B cell (primary cell): ENCODE measurements at regions not wholly inside any gene's neighbourhood (a gene's known extent, or its start where the extent isn't known, plus 50 kb on each side); places are given as distances from the start of the nearest gene placed in this dataset.

Source experiments
- ATAC-seq: fragments of 200-7000 bp; cut with Tn5 transposase; one replicate; pipeline ENCODE4 v1.10.0; 2021; ENCODE audit warnings: low read depth, mild to moderate bottlenecking, moderate number of reproducible peaks, moderate library complexity
- CTCF ChIA-PET: fragments of 350-600 bp; sonication (Branson Sonifier 250); formaldehyde crosslinking; loops from one replicate; lab custom pipeline; 2021; ENCODE audit warnings: antibody characterized with exemption, inconsistent platforms; lab: Charles Lee
- POLR2A ChIA-PET: fragments of 350-600 bp; sonication (Branson Sonifier 250); formaldehyde crosslinking; loops from one replicate; lab custom pipeline; 2021; ENCODE audit warnings: antibody characterized with exemption; lab: Charles Lee
- DNase-seq: peaks from one replicate; pipeline ENCODE4 v3.0.0; 2013
- H2AFZ ChIP-seq: 2 replicates; pipeline ENCODE4 v1.6.1; 2012; ENCODE audit warnings: mild to moderate bottlenecking, low read depth, low read length; ENCODE audit not compliant: insufficient read depth, poor library complexity, severe bottlenecking
- H3K27ac ChIP-seq, 2 donors: 1 replicate in 1 of 2; 2 replicates in 1 of 2; pipeline ENCODE4 v1.5.1; 2012 to 2013; ENCODE audit warnings: low read length in 2 of 2, mild to moderate bottlenecking in 2 of 2, moderate library complexity in 1 of 2
- H3K27me3 ChIP-seq, 4 experiments: fragments of 200-600 bp in 1 of 4; sonication (generic) in 1 of 4; replicated peaks in 1 of 4; 1 replicate in 2 of 4; 2 replicates in 2 of 4; pipeline versions ENCODE4 v1.6.1 to v1.7.0; 2013 to 2016; ENCODE audit warnings: low read length in 3 of 4, mild to moderate bottlenecking in 2 of 4, mixed read lengths in 1 of 4, moderate library complexity in 1 of 4; ENCODE audit not compliant: insufficient read depth in 4 of 4, control insufficient read depth in 3 of 4; ENCODE audit errors: control extremely low read depth in 1 of 4
- H3K36me3 ChIP-seq, 2 experiments: replicated peaks in 1 of 2; 1 replicate in 1 of 2; 2 replicates in 1 of 2; pipeline versions ENCODE4 v1.6.1 to v1.7.1; 2013; ENCODE audit warnings: low read length in 1 of 2; ENCODE audit not compliant: insufficient read depth in 2 of 2, control insufficient read depth in 1 of 2; ENCODE audit errors: control extremely low read depth in 1 of 2, extremely low read depth in 1 of 2
- H3K4me1 ChIP-seq, 2 donors: fragments of 200-600 bp in 1 of 2; sonication (generic) in 1 of 2; 1 replicate in 1 of 2; 2 replicates in 1 of 2; pipeline versions ENCODE4 v1.5.1 to v1.6.1; 2013 to 2017; ENCODE audit warnings: low read length in 2 of 2; ENCODE audit not compliant: control insufficient read depth in 2 of 2, insufficient read depth in 2 of 2
- H3K4me2 ChIP-seq: replicated peaks from 2 replicates; pipeline ENCODE3; 2012; ENCODE audit warnings: mild to moderate bottlenecking, low read depth, low read length; ENCODE audit not compliant: poor library complexity, severe bottlenecking
- H3K4me3 ChIP-seq, 5 experiments: fragments of 200-600 bp in 1 of 5; sonication (generic) in 1 of 5; 1 replicate in 3 of 5; 2 replicates in 2 of 5; pipeline versions ENCODE4 v1.5.1 to v1.7.0; 2011 to 2016; ENCODE audit warnings: low read length in 4 of 5, mild to moderate bottlenecking in 4 of 5, low read depth in 2 of 5, control low read depth in 1 of 5, moderate library complexity in 1 of 5; ENCODE audit not compliant: insufficient read depth in 1 of 5; ENCODE audit errors: control extremely low read depth in 1 of 5, extremely low read depth in 1 of 5
- H3K79me2 ChIP-seq: fragments of 200-600 bp; sonication (generic); one replicate; pipeline ENCODE4 v1.6.0; 2016; ENCODE audit warnings: low read length; ENCODE audit not compliant: control insufficient read depth, insufficient read depth
- H3K9ac ChIP-seq: fragments of 200-600 bp; sonication (generic); 2 replicates; pipeline ENCODE4 v1.6.1; 2017; ENCODE audit warnings: mild to moderate bottlenecking, low read length, moderate library complexity
- H3K9me3 ChIP-seq, 3 donors: one replicate each; pipeline versions ENCODE4 v1.6.1 to v1.7.1; 2013; ENCODE audit warnings: low read length in 2 of 3; ENCODE audit not compliant: control insufficient read depth in 2 of 3, insufficient read depth in 1 of 3; ENCODE audit errors: control extremely low read depth in 1 of 3
- H4K20me1 ChIP-seq: 2 replicates; pipeline ENCODE4 v1.6.0; 2012; ENCODE audit warnings: mild to moderate bottlenecking, low read length; ENCODE audit not compliant: insufficient read depth, control insufficient read depth, poor library complexity, severe bottlenecking
- H3K27ac Mint-ChIP-seq: one replicate; pipeline ENCODE4 v1.8.0; 2021; ENCODE audit warnings: mixed read lengths
- H3K27me3 Mint-ChIP-seq: one replicate; pipeline ENCODE4 v1.8.0; 2021; ENCODE audit warnings: mixed read lengths
- H3K4me1 Mint-ChIP-seq: one replicate; pipeline ENCODE4 v1.8.0; 2021; ENCODE audit warnings: mixed read lengths
- H3K4me3 Mint-ChIP-seq: one replicate; pipeline ENCODE4 v1.8.0; 2021; ENCODE audit warnings: mixed read lengths
- H3K9me3 Mint-ChIP-seq: one replicate; pipeline ENCODE4 v1.8.0; 2022; ENCODE audit warnings: mixed read lengths; ENCODE audit not compliant: insufficient read depth
- EZH2 ChIP-seq: IDR thresholded peaks from 2 replicates; pipeline ENCODE4 v1.6.1; 2012; ENCODE audit warnings: borderline replicate concordance, low read depth, mild to moderate bottlenecking, moderate library complexity, low read length; ENCODE audit not compliant: insufficient read depth, poor library complexity, severe bottlenecking
- WGBS: methylation state at CpG from one replicate; pipeline ENCODE4 v1.1.5; 2013; ENCODE audit warnings: missing lambda C conversion rate; ENCODE audit not compliant: insufficient coverage; 5-methylcytosine and 5-hydroxymethylcytosine counted together
- intact Hi-C: fragments of 100-400 bp; cut with micrococcal nuclease; formaldehyde crosslinking; loops from one replicate; pipeline ENCODE4 v1.10.0; 2022
- TF ChIP-seq, protein P1 (sequence below): fragments of 200-600 bp; IDR thresholded peaks from one replicate; pipeline ENCODE4 v1.8.0; 2022; ENCODE audit warnings: antibody characterized with exemption, mild to moderate bottlenecking

- Histone ChIP-seq H3K79me2 (no peaks in the 10 kb centered on the region), H3K36me3 (no peaks in the 10 kb centered on the region), H4K20me1 (no peaks in the 10 kb centered on the region), H3K9me3 (peaks cover 1 to 12% (median 3%) of the 10 kb centered on the region in 3 donors), H3K4me3 (no peak overlapping the region), H3K4me1 (no peaks in the 10 kb centered on the region), H3K27ac (no peak overlapping the region), H3K9ac (no peak overlapping the region), H3K4me2 (no peak overlapping the region), H3K27me3 (no peaks in the 10 kb centered on the region), H2AFZ (no peak overlapping the region)
- TF ChIP-seq, protein P1, sequence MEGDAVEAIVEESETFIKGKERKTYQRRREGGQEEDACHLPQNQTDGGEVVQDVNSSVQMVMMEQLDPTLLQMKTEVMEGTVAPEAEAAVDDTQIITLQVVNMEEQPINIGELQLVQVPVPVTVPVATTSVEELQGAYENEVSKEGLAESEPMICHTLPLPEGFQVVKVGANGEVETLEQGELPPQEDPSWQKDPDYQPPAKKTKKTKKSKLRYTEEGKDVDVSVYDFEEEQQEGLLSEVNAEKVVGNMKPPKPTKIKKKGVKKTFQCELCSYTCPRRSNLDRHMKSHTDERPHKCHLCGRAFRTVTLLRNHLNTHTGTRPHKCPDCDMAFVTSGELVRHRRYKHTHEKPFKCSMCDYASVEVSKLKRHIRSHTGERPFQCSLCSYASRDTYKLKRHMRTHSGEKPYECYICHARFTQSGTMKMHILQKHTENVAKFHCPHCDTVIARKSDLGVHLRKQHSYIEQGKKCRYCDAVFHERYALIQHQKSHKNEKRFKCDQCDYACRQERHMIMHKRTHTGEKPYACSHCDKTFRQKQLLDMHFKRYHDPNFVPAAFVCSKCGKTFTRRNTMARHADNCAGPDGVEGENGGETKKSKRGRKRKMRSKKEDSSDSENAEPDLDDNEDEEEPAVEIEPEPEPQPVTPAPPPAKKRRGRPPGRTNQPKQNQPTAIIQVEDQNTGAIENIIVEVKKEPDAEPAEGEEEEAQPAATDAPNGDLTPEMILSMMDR, result no peak
- no peak for TF ChIP-seq EZH2
- ChIA-PET POLR2A (no interaction called here), CTCF (no interaction called here)
- Mint-ChIP-seq H3K27me3 (no peaks in the 10 kb centered on the region), H3K27ac (no peak overlapping the region), H3K4me3 (no peak overlapping the region), H3K4me1 (no peaks in the 10 kb centered on the region), H3K9me3 (peaks cover 7% of the 10 kb centered on the region)
- no peak for DNase-seq
- intact Hi-C loops, result no loop called here
- no CpG with 5 or more reads among the region's 2 CpGs for WGBS
- ATAC-seq, result no peak
Measured at GRCh38 chr1:164337394-164337793, 221.6 kb upstream of the PBX1 start.

DNA sequence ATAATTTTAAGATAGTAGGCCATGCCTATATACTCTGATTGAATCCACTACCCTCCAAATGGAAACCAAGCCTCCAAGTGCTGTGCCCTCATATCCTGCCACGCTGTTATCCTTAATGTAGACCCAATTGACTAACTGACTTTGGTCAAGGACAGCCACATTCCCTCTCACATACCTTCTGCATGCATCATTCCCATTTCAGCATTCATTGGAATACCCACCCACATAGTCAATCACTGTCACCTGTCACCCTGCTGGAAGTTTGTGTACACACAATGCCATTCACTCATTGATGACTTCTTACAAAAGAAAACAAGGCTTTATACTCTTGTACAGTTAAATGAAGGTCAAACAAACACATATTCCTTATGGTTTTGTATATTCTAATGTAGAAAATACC is 221.1 kb upstream of the PBX1 start:
- Mint-ChIP-seq H3K27me3 (no peaks in the 10 kb centered on the region), H3K9me3 (peaks cover 7% of the 10 kb centered on the region), H3K4me3 (no peak overlapping the region), H3K4me1 (no peaks in the 10 kb centered on the region), H3K27ac (no peak overlapping the region)
- 57% methylated on average over 1 of the region's 1 CpG for WGBS
- H3K9ac ChIP-seq, result no peak overlapping the region
- H3K4me1 ChIP-seq, result no peaks in the 10 kb centered on the region
- ChIA-PET POLR2A (no interaction called here), CTCF (no interaction called here)
- H3K79me2 ChIP-seq, result no peaks in the 10 kb centered on the region
- no peak overlapping the region for H2AFZ ChIP-seq
- peaks cover 1 to 13% (median 3%) of the 10 kb centered on the region in 3 donors for H3K9me3 ChIP-seq
- intact Hi-C loops, result no loop called here
- H3K4me3 ChIP-seq, result no peak overlapping the region
- no peaks in the 10 kb centered on the region for H3K36me3 ChIP-seq
- DNase-seq (no peak), ATAC-seq (no peak)
- H3K27me3 ChIP-seq, result no peaks in the 10 kb centered on the region
- no peaks in the 10 kb centered on the region for H4K20me1 ChIP-seq
- no peak overlapping the region for H3K27ac ChIP-seq
- TF ChIP-seq EZH2, result no peak
- TF ChIP-seq, protein P1, result no peak
- no peak overlapping the region for H3K4me2 ChIP-seq
